DND-41 (cell line): ENCODE measurements at regions not wholly inside any gene's neighbourhood (a gene's known extent, or its start where the extent isn't known, plus 50 kb on each side); places are given as distances from the start of the nearest gene placed in this dataset.

Experiments
- ATAC-seq: fragments of 200-7000 bp; cut with Tn5 transposase; 3 replicates; pipeline ENCODE4 v1.9.1; 2021; ENCODE audit warnings: low read depth; ENCODE audit not compliant: insufficient read depth
- DNase-seq: peaks from one replicate; pipeline ENCODE4 v3.0.0-alpha.2; 2020
- H2AFZ ChIP-seq: 2 replicates; pipeline ENCODE4 v1.6.0; 2012; ENCODE audit warnings: low read depth, low read length
- H3K27ac ChIP-seq: 2 replicates; pipeline ENCODE4 v1.5.1; 2012; ENCODE audit warnings: low read length, inconsistent platforms
- H3K27me3 ChIP-seq: fragments of 200-600 bp; sonication (generic); 2 replicates; pipeline ENCODE4 v1.6.0; 2012; ENCODE audit warnings: low read length, mild to moderate bottlenecking, inconsistent platforms; ENCODE audit not compliant: insufficient read depth, poor library complexity
- H3K36me3 ChIP-seq: 2 replicates; pipeline ENCODE4 v1.5.1; 2012; ENCODE audit warnings: low read length, inconsistent platforms; ENCODE audit not compliant: insufficient read depth
- H3K4me1 ChIP-seq: 2 replicates; pipeline ENCODE4 v1.5.1; 2012; ENCODE audit warnings: mild to moderate bottlenecking, low read length; ENCODE audit not compliant: insufficient read depth
- H3K4me2 ChIP-seq: 2 replicates; pipeline ENCODE4 v1.6.0; 2012; ENCODE audit warnings: mild to moderate bottlenecking, moderate library complexity, low read length, inconsistent platforms; ENCODE audit not compliant: insufficient read depth
- H3K4me3 ChIP-seq, 2 experiments: fragments of 200-600 bp in 1 of 2; shearing (Covaris generic) in 1 of 2; 2 replicates each; pipeline ENCODE4 v1.5.1; 2012 to 2016; ENCODE audit warnings: inconsistent platforms in 2 of 2, low read length in 2 of 2, mild to moderate bottlenecking in 2 of 2, low read depth in 1 of 2, moderate library complexity in 1 of 2
- H3K79me2 ChIP-seq: 2 replicates; pipeline ENCODE4 v1.6.0; 2012; ENCODE audit warnings: low read length, inconsistent platforms; ENCODE audit not compliant: insufficient read depth
- H3K9ac ChIP-seq: 2 replicates; pipeline ENCODE4 v1.6.0; 2012; ENCODE audit warnings: low read depth, mild to moderate bottlenecking, inconsistent platforms, low read length, moderate library complexity
- H3K9me3 ChIP-seq: 2 replicates; pipeline ENCODE4 v1.5.1; 2012; ENCODE audit warnings: low read length, moderate library complexity, mild to moderate bottlenecking, inconsistent platforms; ENCODE audit not compliant: insufficient read depth, severe bottlenecking
- H4K20me1 ChIP-seq: 2 replicates; pipeline ENCODE4 v1.6.0; 2012; ENCODE audit warnings: low read length; ENCODE audit not compliant: insufficient read depth
- CTCF ChIP-seq: IDR thresholded peaks from 2 replicates; pipeline ENCODE4 v1.5.1; 2012; ENCODE audit warnings: borderline replicate concordance, low read length, moderate library complexity, mild to moderate bottlenecking; ENCODE audit not compliant: poor library complexity, severe bottlenecking; ENCODE audit errors: extremely low read depth
- EZH2 ChIP-seq: IDR thresholded peaks from 3 replicates; pipeline ENCODE4 v1.6.1; 2012; ENCODE audit warnings: borderline replicate concordance, low read depth, mild to moderate bottlenecking, moderate library complexity, low read length, inconsistent platforms; ENCODE audit not compliant: severe bottlenecking

- TF ChIP-seq EZH2 (no peak), CTCF (no peak)
- H3K4me2 ChIP-seq, result no peak overlapping the region
- no peaks in the 10 kb centered on the region for H3K36me3 ChIP-seq
- H3K79me2 ChIP-seq, result no peaks in the 10 kb centered on the region
- H3K9me3 ChIP-seq, result no peaks in the 10 kb centered on the region
- H3K4me3 ChIP-seq, result no peak overlapping the region
- H3K9ac ChIP-seq, result no peak overlapping the region
- no peak for ATAC-seq
- H3K27me3 ChIP-seq, result peaks cover 5% of the 10 kb centered on the region
- H3K4me1 ChIP-seq, result no peaks in the 10 kb centered on the region
- no peak overlapping the region for H3K27ac ChIP-seq
- no peak for DNase-seq
- no peak overlapping the region for H2AFZ ChIP-seq
- no peaks in the 10 kb centered on the region for H4K20me1 ChIP-seq
Observed at GRCh38 chr16:66141885-66142284, 224.6 kb upstream of the CDH5 start.

GRCh38 chr16:66137853-66138252, 228.6 kb upstream of the CDH5 start:
- TF ChIP-seq CTCF, result no peak
- TF ChIP-seq EZH2, result no peak
- Histone ChIP-seq H4K20me1 (no peaks in the 10 kb centered on the region), H3K9me3 (no peaks in the 10 kb centered on the region), H3K9ac (no peak overlapping the region), H3K27me3 (peaks cover 7% of the 10 kb centered on the region), H3K4me3 (no peak overlapping the region), H3K36me3 (no peaks in the 10 kb centered on the region), H3K4me1 (no peaks in the 10 kb centered on the region), H3K4me2 (no peak overlapping the region), H3K27ac (no peak overlapping the region), H3K79me2 (no peaks in the 10 kb centered on the region), H2AFZ (no peak overlapping the region)
- ATAC-seq (no peak), DNase-seq (no peak)

GRCh38 chr16:66136841-66137240, 229.7 kb upstream of the CDH5 start:
- no peak for TF ChIP-seq EZH2
- TF ChIP-seq CTCF, result no peak
- Histone ChIP-seq H3K9me3 (no peaks in the 10 kb centered on the region), H3K4me3 (no peak overlapping the region), H3K36me3 (no peaks in the 10 kb centered on the region), H3K9ac (no peak overlapping the region), H2AFZ (no peak overlapping the region), H3K79me2 (no peaks in the 10 kb centered on the region), H4K20me1 (no peaks in the 10 kb centered on the region), H3K4me1 (no peaks in the 10 kb centered on the region), H3K4me2 (no peak overlapping the region), H3K27ac (no peak overlapping the region), H3K27me3 (peaks cover 7% of the 10 kb centered on the region)
- ATAC-seq (no peak), DNase-seq (no peak)

GRCh38 chr16:66135838-66136237, 230.7 kb upstream of the CDH5 start:
- Histone ChIP-seq H3K27me3 (peaks cover 7% of the 10 kb centered on the region), H3K27ac (no peak overlapping the region), H4K20me1 (no peaks in the 10 kb centered on the region), H3K4me1 (no peaks in the 10 kb centered on the region), H3K36me3 (no peaks in the 10 kb centered on the region), H2AFZ (no peak overlapping the region), H3K4me2 (no peak overlapping the region), H3K9ac (no peak overlapping the region), H3K9me3 (no peaks in the 10 kb centered on the region), H3K79me2 (no peaks in the 10 kb centered on the region), H3K4me3 (no peak overlapping the region)
- no peak for DNase-seq
- no peak for ATAC-seq
- TF ChIP-seq EZH2 (no peak), CTCF (no peak)
